Neural progenitor cell (in vitro differentiated cells): ENCODE measurements at regions not wholly inside any gene's neighbourhood (a gene's known extent, or its start where the extent isn't known, plus 50 kb on each side); places are given as distances from the start of the nearest gene placed in this dataset.

Experiments used
- EZH2 ChIP-seq: fragments of 200-600 bp; sonication (generic); IDR thresholded peaks from 2 replicates; pipeline ENCODE4 v1.6.1; 2017; ENCODE audit warnings: antibody characterized with exemption, mild to moderate bottlenecking, moderate library complexity
- EZH2phosphoT487 ChIP-seq: fragments of 200-600 bp; sonication (generic); IDR thresholded peaks from 2 replicates; pipeline ENCODE4 v1.6.1; 2017; ENCODE audit warnings: antibody characterized with exemption
- TF ChIP-seq, protein P1 (sequence below): fragments of 200-600 bp; sonication (generic); IDR thresholded peaks from 2 replicates; pipeline ENCODE4 v1.5.1; 2017; ENCODE audit warnings: antibody characterized with exemption, mild to moderate bottlenecking

DNA sequence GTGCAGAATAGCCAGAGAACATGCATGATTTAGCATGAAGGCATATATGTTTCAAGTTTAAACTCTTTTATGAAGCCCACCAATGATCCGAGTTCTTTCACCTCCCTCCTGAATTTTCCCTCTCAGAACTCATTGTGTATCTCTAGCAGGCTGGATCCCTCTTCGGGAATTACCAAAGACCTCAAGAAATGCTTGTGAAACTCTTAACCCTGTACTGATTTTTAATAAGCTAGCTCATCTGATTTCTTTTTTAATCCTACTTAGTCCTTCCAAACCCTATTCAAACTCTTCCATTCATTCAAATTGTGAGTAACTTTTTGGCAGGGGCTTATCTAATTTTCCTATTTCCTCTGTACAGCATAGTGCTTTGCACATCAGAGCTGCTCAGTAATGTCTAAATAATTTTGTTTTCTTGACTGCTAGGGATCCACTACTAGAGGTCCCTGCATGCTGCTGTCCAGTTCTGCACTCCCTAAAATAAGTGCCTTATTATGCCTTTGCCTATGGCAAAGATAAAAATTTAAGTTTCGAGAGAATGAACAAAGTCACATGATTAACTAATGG is 723.8 kb downstream of the CDH11 start:
- no peak for TF ChIP-seq EZH2phosphoT487
- TF ChIP-seq, protein P1, sequence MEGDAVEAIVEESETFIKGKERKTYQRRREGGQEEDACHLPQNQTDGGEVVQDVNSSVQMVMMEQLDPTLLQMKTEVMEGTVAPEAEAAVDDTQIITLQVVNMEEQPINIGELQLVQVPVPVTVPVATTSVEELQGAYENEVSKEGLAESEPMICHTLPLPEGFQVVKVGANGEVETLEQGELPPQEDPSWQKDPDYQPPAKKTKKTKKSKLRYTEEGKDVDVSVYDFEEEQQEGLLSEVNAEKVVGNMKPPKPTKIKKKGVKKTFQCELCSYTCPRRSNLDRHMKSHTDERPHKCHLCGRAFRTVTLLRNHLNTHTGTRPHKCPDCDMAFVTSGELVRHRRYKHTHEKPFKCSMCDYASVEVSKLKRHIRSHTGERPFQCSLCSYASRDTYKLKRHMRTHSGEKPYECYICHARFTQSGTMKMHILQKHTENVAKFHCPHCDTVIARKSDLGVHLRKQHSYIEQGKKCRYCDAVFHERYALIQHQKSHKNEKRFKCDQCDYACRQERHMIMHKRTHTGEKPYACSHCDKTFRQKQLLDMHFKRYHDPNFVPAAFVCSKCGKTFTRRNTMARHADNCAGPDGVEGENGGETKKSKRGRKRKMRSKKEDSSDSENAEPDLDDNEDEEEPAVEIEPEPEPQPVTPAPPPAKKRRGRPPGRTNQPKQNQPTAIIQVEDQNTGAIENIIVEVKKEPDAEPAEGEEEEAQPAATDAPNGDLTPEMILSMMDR: no peak
- no peak for TF ChIP-seq EZH2
